Panc1 (cell line): ENCODE measurements at regions not wholly inside any gene's neighbourhood (a gene's known extent, or its start where the extent isn't known, plus 50 kb on each side); places are given as distances from the start of the nearest gene placed in this dataset.

Experiments
- ATAC-seq: fragments of 200-7000 bp; cut with Tn5 transposase; 2 replicates; pipeline ENCODE4 v1.9.1; 2020; ENCODE audit warnings: mild to moderate bottlenecking, moderate library complexity
- BruUV-seq: library from RNA; stranded (reverse); fragments of 400-500 nt; replicated peaks from 2 replicates; lab custom pipeline; 2021; lab: Mats Ljungman, UMichigan
- CTCF ChIA-PET: fragments of 300-600 bp; sonication (Branson Sonifier 250); formaldehyde crosslinking; loops from one replicate; lab custom pipeline; 2022; ENCODE audit warnings: antibody characterized with exemption; lab: Charles Lee
- POLR2A ChIA-PET: fragments of 300-600 bp; sonication (Branson Sonifier 250); formaldehyde crosslinking; loops from one replicate; lab custom pipeline; 2022; ENCODE audit warnings: antibody characterized with exemption; lab: Charles Lee
- DNase-seq: peaks from one replicate; pipeline ENCODE4 v3.0.0-alpha.2; 2010; ENCODE audit warnings: low read depth, low spot score
- H3K27ac ChIP-seq: 2 replicates; pipeline ENCODE4 v1.5.1; 2011; ENCODE audit warnings: mild to moderate bottlenecking, low read length, inconsistent platforms
- H3K27me3 ChIP-seq: fragments of 200-500 bp; sonication (Bioruptor generic); 2 replicates; pipeline ENCODE4 v1.6.0; 2014; ENCODE audit warnings: low read length, inconsistent platforms; ENCODE audit not compliant: control insufficient read depth, insufficient read depth
- H3K36me3 ChIP-seq: fragments of 200-500 bp; sonication (Bioruptor generic); 2 replicates; pipeline ENCODE4 v1.5.1; 2014; ENCODE audit warnings: inconsistent platforms, mild to moderate bottlenecking, low read length, moderate library complexity; ENCODE audit not compliant: control insufficient read depth, insufficient read depth
- H3K4me1 ChIP-seq: 2 replicates; pipeline ENCODE4 v1.5.1; 2011; ENCODE audit warnings: inconsistent platforms, mild to moderate bottlenecking, low read length, moderate library complexity; ENCODE audit not compliant: control insufficient read depth, insufficient read depth
- H3K4me3 ChIP-seq, 2 experiments: 2 replicates each; pipeline ENCODE4 v1.5.1; 2011 to 2012; ENCODE audit warnings: low read depth in 2 of 2, low read length in 2 of 2, mild to moderate bottlenecking in 2 of 2, inconsistent platforms in 1 of 2, moderate library complexity in 1 of 2
- H3K9me3 ChIP-seq: fragments of 200-500 bp; sonication (Bioruptor generic); 2 replicates; pipeline ENCODE4 v1.5.1; 2014; ENCODE audit warnings: low read depth, mild to moderate bottlenecking, inconsistent platforms, low read length, moderate library complexity; ENCODE audit not compliant: control insufficient read depth, insufficient read depth
- POLR2AphosphoS5 ChIP-seq: IDR thresholded peaks from 2 replicates; pipeline ENCODE4 v1.6.1; 2012; ENCODE audit warnings: mild to moderate bottlenecking, low read depth, low read length, moderate library complexity
- REST ChIP-seq, 2 experiments: IDR thresholded peaks; 2 replicates each; pipeline ENCODE4 v1.6.1; 2011 to 2012; ENCODE audit warnings: low read depth in 2 of 2, control low read depth in 1 of 2, low read length in 1 of 2, mild to moderate bottlenecking in 1 of 2, moderate library complexity in 1 of 2; ENCODE audit not compliant: insufficient read depth in 1 of 2
- SIN3A ChIP-seq: IDR thresholded peaks from 2 replicates; pipeline ENCODE4 v1.6.1; 2012; ENCODE audit warnings: low read depth, mild to moderate bottlenecking, low read length, moderate library complexity, borderline replicate concordance; ENCODE audit not compliant: insufficient read depth
- TCF7L2 ChIP-seq: IDR thresholded peaks from 2 replicates; pipeline ENCODE4 v1.6.1; 2011; ENCODE audit warnings: mild to moderate bottlenecking, low read depth, low read length, inconsistent platforms
- in situ Hi-C: cut with HindIII; loops from 2 replicates; pipeline ENCODE4 v1.10.0; 2016; ENCODE audit warnings: low sequenced_read_pairs, low pct_unique_long_range_greater_than_20kb
- intact Hi-C: fragments of 100-400 bp; cut with micrococcal nuclease; formaldehyde crosslinking; loops from one replicate; pipeline ENCODE4 v1.10.0; 2022; ENCODE audit not compliant: unreplicated experiment
- TF ChIP-seq, protein P1 (sequence below): fragments of 450-650 bp; IDR thresholded peaks from 2 replicates; pipeline ENCODE4 v1.5.1; 2017; ENCODE audit warnings: mild to moderate bottlenecking

GRCh38 chr13:90783273-90783672 is 564.2 kb upstream of the MIR17HG start:
- H3K36me3 ChIP-seq = no peaks in the 10 kb centered on the region
- ChIA-PET CTCF (no interaction called here), POLR2A (no interaction called here)
- TF ChIP-seq, protein P1, sequence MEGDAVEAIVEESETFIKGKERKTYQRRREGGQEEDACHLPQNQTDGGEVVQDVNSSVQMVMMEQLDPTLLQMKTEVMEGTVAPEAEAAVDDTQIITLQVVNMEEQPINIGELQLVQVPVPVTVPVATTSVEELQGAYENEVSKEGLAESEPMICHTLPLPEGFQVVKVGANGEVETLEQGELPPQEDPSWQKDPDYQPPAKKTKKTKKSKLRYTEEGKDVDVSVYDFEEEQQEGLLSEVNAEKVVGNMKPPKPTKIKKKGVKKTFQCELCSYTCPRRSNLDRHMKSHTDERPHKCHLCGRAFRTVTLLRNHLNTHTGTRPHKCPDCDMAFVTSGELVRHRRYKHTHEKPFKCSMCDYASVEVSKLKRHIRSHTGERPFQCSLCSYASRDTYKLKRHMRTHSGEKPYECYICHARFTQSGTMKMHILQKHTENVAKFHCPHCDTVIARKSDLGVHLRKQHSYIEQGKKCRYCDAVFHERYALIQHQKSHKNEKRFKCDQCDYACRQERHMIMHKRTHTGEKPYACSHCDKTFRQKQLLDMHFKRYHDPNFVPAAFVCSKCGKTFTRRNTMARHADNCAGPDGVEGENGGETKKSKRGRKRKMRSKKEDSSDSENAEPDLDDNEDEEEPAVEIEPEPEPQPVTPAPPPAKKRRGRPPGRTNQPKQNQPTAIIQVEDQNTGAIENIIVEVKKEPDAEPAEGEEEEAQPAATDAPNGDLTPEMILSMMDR = no peak
- 0 out of 2 replicates have a peak, but pooled peaks have one; percentile 16 for TF ChIP-seq TCF7L2
- H3K4me3 ChIP-seq = no peak overlapping the region
- DNase-seq (no peak), ATAC-seq (no peak)
- no peaks in the 10 kb centered on the region for H3K4me1 ChIP-seq
- H3K9me3 ChIP-seq = no peaks in the 10 kb centered on the region
- intact Hi-C loops = no loop called here
- H3K27me3 ChIP-seq = no peaks in the 10 kb centered on the region
- no TSS peak for BruUV-seq
- in situ Hi-C loops = no loop called here
- H3K27ac ChIP-seq = no peak overlapping the region

- intact Hi-C loops (no loop called here), in situ Hi-C loops (no loop called here)
- DNase-seq = no peak
- CTCF ChIA-PET = no interaction called here
- Histone ChIP-seq H3K27me3 (no peaks in the 10 kb centered on the region), H3K9me3 (no peaks in the 10 kb centered on the region), H3K27ac (no peak overlapping the region), H3K36me3 (no peaks in the 10 kb centered on the region), H3K4me3 (no peak overlapping the region), H3K4me1 (no peaks in the 10 kb centered on the region)
- POLR2A ChIA-PET = no interaction called here
- ATAC-seq = no peak
- TF ChIP-seq POLR2AphosphoS5 (no peak), REST (IDR thresholded peaks at IDR 0.05; ENCODE audit: insufficient read depth in 1 of 2, low read depth in 2 of 2, low read length in 1 of 2) (no peak), SIN3A (no peak), TCF7L2 (no peak)
- TF ChIP-seq, protein P1 = no peak
- BruUV-seq = no TSS peak
Observed at GRCh38 chr13:90787007-90787406, 560.5 kb upstream of the MIR17HG start.
